ENCODE measurements at regions not wholly inside any gene's neighbourhood (a gene's known extent, or its start where the extent isn't known, plus 50 kb on each side); places are given as distances from the start of the nearest gene placed in this dataset.

DNA sequence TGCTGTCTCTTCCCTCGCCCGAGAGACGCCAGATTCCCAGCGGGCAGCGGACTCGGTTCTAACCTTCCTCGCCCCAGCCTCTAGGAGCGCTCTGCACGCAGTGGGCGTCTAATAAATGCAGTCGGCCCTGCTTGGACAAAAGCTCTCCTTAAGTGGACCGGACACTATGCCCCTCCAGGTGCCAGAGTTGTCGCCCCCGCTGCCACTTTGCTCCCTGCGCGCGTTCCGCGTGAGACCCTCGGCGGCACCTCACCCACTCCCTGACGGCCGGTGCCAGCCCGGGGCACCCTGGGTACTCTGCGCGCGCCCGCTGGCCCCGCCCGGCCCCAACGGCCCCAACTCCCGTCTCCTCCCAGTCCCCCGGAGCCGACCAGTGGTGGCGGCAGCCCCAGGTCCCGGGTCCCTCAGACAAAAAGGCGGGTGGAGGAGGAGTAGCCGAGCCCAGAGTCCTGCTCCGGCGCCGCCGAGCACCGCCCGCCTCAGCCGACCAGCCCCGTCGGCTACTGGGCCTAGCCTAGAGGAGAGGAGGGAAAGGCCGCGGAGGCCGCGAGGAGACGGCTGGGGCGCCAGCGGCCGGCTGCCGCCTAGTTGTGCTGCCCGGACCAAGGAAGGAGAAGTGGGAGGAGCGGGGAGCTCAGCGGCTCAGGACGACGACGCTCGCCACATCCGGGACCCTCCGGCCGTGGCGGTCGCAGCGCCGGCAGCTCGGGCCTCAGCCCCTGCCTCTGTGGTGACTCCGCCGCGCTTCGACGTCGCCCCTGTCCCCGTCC lies 123.0 kb downstream of the GOSR1 start:
- peaks cover 0 to 14% of the 10 kb centered on the region in 2 experiments; a peak in 2 of 5 replicates for H3K4me1 ChIP-seq (replicated peaks in 1 of 2; ENCODE audit: control insufficient read depth in 2 of 2, insufficient read depth in 2 of 2, low read length in 2 of 2)
- in situ Hi-C loops (cut with MboI) (no loop called here), intact Hi-C loops (cut with micrococcal nuclease) (no loop called here)
- H3K4me2 ChIP-seq (ENCODE audit: insufficient read depth, low read length) = no peak overlapping the region
- H3K9me3 ChIP-seq (replicated peaks; ENCODE audit: control insufficient read depth, insufficient read depth, low read depth, low read length) = no peaks in the 10 kb centered on the region
- no peaks in the 10 kb centered on the region for H4K20me1 ChIP-seq (replicated peaks; ENCODE audit: control insufficient read depth, insufficient read depth, low read length)
- no TSS peak for BruUV-seq (replicated peaks)
- H3K27ac ChIP-seq (ENCODE audit: extremely low read depth, low read depth, low read length) = no peak overlapping the region
- H3K27me3 ChIP-seq (ENCODE audit: control insufficient read depth in 2 of 2, insufficient read depth in 2 of 2, low read length in 2 of 2) = peaks cover 2 to 16% of the 10 kb centered on the region in 2 experiments; a peak in 4 of 5 replicates
- H3K4me3 ChIP-seq = no peak overlapping the region
- no peaks in the 10 kb centered on the region for H3K36me3 ChIP-seq (ENCODE audit: control insufficient read depth, insufficient read depth, low read length)
- FAIRE-seq = no peak
- no peak for DNase-seq (ENCODE audit: extremely low read depth in 1 of 4, low spot score in 3 of 4)
- H2AFZ ChIP-seq (ENCODE audit: low read depth, low read length) = no peak overlapping the region
- CTCF ChIA-PET (ENCODE audit: low intra/inter-chr PET ratio) = no interaction called here
- H3K9me1 ChIP-seq (ENCODE audit: control insufficient read depth, insufficient read depth, low read length) = no peaks in the 10 kb centered on the region
- no peak overlapping the region for H3K9ac ChIP-seq (ENCODE audit: insufficient read depth in 1 of 2, low read depth in 2 of 2, low read length in 2 of 2)
- WGBS (ENCODE audit: insufficient coverage, low coverage, missing lambda C conversion rate) = 37% methylated on average over 11 of the region's 78 CpGs
- POLR2A ChIA-PET = no interaction called here
- no peaks in the 10 kb centered on the region for H3K79me2 ChIP-seq (ENCODE audit: control insufficient read depth, insufficient read depth, low read length)
- TF ChIP-seq ILF3 (IDR thresholded peaks at IDR 0.05; ENCODE audit: borderline replicate concordance) = no peak
- TF ChIP-seq PYGO2 (tag; IDR thresholded peaks at IDR 0.05) = no peak
- TF ChIP-seq, protein P1, sequence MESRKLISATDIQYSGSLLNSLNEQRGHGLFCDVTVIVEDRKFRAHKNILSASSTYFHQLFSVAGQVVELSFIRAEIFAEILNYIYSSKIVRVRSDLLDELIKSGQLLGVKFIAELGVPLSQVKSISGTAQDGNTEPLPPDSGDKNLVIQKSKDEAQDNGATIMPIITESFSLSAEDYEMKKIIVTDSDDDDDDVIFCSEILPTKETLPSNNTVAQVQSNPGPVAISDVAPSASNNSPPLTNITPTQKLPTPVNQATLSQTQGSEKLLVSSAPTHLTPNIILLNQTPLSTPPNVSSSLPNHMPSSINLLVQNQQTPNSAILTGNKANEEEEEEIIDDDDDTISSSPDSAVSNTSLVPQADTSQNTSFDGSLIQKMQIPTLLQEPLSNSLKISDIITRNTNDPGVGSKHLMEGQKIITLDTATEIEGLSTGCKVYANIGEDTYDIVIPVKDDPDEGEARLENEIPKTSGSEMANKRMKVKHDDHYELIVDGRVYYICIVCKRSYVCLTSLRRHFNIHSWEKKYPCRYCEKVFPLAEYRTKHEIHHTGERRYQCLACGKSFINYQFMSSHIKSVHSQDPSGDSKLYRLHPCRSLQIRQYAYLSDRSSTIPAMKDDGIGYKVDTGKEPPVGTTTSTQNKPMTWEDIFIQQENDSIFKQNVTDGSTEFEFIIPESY (CRISPR knock-in tag; IDR thresholded peaks at IDR 0.05) = peak; percentile 49; the same call in 1 of the 2 replicates
- TF ChIP-seq TEAD4 (IDR thresholded peaks at IDR 0.05; ENCODE audit: low read length) = no peak
- TF ChIP-seq TEAD4 (CRISPR knock-in tag; IDR thresholded peaks at IDR 0.05; ENCODE audit: borderline replicate concordance) = no peak
- TF ChIP-seq, protein P2, sequence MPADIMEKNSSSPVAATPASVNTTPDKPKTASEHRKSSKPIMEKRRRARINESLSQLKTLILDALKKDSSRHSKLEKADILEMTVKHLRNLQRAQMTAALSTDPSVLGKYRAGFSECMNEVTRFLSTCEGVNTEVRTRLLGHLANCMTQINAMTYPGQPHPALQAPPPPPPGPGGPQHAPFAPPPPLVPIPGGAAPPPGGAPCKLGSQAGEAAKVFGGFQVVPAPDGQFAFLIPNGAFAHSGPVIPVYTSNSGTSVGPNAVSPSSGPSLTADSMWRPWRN (IDR thresholded peaks at IDR 0.05; ENCODE audit: low read depth) = no peak
- TF ChIP-seq SRSF1 (IDR thresholded peaks at IDR 0.05; ENCODE audit: low read depth, low read length) = no peak
- no peak for TF ChIP-seq BMI1 (IDR thresholded peaks at IDR 0.05; ENCODE audit: low read length)
- no peak for TF ChIP-seq MYNN (IDR thresholded peaks at IDR 0.05)
- TF ChIP-seq MYNN (CRISPR knock-in tag; IDR thresholded peaks at IDR 0.05) = no peak
- TF ChIP-seq POU5F1 (IDR thresholded peaks at IDR 0.05; ENCODE audit: borderline replicate concordance, low read depth, low read length, partially characterized antibody) = no peak
- no peak for ATAC-seq
